PFSK-1 (cell line): ENCODE measurements at regions not wholly inside any gene's neighbourhood (a gene's known extent, or its start where the extent isn't known, plus 50 kb on each side); places are given as distances from the start of the nearest gene placed in this dataset.

Experiments
- FOXP2 ChIP-seq: optimal IDR thresholded peaks from 2 replicates; pipeline ENCODE3; 2011; ENCODE audit warnings: borderline replicate concordance, control low read depth, inconsistent platforms; ENCODE audit not compliant: insufficient read depth; ENCODE audit errors: extremely low read length, extremely low read depth
- POLR2AphosphoS5 ChIP-seq: IDR thresholded peaks from 2 replicates; pipeline ENCODE4 v1.6.1; 2012; ENCODE audit warnings: low read depth, mild to moderate bottlenecking, control low read depth, low read length, moderate library complexity
- SIN3A ChIP-seq: IDR thresholded peaks from 2 replicates; pipeline ENCODE4 v1.6.1; 2012; ENCODE audit warnings: mild to moderate bottlenecking, low read length, moderate library complexity, borderline replicate concordance; ENCODE audit not compliant: insufficient read depth
- TAF1 ChIP-seq: IDR thresholded peaks from 2 replicates; pipeline ENCODE4 v1.6.1; 2012; ENCODE audit warnings: low read length, control low read depth, borderline replicate concordance; ENCODE audit not compliant: insufficient read depth
- TF ChIP-seq, protein P1 (sequence below), 2 experiments: IDR thresholded peaks; 2 replicates each; pipeline versions ENCODE4 v1.6.1 to v1.8.0; 2011 to 2012; ENCODE audit warnings: low read depth in 2 of 2, low read length in 2 of 2, control low read depth in 1 of 2, inconsistent platforms in 1 of 2, mild to moderate bottlenecking in 1 of 2, moderate library complexity in 1 of 2; ENCODE audit not compliant: insufficient read depth in 1 of 2

DNA sequence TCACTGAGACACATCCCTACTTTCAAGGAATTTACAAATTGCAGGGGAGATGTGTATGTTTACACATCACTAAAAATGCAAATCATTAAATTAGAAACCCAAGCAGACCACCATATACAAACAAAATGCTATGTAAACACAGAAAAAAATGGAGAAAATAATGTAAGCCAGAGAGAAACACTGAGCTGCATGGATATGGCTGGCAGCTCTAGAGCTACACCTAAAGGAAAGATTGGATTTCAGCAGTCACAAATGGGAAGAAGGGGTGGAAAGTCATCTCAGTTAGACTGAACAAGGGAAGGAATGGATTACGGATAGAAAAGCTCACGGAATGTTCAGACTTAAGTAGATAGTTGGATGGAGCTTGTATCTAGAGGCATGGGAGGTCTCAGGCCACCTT is 186.3 kb downstream of the MOSPD2 start:
- TF ChIP-seq, protein P1, sequence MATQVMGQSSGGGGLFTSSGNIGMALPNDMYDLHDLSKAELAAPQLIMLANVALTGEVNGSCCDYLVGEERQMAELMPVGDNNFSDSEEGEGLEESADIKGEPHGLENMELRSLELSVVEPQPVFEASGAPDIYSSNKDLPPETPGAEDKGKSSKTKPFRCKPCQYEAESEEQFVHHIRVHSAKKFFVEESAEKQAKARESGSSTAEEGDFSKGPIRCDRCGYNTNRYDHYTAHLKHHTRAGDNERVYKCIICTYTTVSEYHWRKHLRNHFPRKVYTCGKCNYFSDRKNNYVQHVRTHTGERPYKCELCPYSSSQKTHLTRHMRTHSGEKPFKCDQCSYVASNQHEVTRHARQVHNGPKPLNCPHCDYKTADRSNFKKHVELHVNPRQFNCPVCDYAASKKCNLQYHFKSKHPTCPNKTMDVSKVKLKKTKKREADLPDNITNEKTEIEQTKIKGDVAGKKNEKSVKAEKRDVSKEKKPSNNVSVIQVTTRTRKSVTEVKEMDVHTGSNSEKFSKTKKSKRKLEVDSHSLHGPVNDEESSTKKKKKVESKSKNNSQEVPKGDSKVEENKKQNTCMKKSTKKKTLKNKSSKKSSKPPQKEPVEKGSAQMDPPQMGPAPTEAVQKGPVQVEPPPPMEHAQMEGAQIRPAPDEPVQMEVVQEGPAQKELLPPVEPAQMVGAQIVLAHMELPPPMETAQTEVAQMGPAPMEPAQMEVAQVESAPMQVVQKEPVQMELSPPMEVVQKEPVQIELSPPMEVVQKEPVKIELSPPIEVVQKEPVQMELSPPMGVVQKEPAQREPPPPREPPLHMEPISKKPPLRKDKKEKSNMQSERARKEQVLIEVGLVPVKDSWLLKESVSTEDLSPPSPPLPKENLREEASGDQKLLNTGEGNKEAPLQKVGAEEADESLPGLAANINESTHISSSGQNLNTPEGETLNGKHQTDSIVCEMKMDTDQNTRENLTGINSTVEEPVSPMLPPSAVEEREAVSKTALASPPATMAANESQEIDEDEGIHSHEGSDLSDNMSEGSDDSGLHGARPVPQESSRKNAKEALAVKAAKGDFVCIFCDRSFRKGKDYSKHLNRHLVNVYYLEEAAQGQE (IDR thresholded peaks at IDR 0.05; ENCODE audit: insufficient read depth in 1 of 2, low read depth in 2 of 2, low read length in 2 of 2) = no peak
- TF ChIP-seq FOXP2 = no peak
- TF ChIP-seq TAF1 = no peak
- TF ChIP-seq SIN3A = no peak
- TF ChIP-seq POLR2AphosphoS5 = no peak

DNA sequence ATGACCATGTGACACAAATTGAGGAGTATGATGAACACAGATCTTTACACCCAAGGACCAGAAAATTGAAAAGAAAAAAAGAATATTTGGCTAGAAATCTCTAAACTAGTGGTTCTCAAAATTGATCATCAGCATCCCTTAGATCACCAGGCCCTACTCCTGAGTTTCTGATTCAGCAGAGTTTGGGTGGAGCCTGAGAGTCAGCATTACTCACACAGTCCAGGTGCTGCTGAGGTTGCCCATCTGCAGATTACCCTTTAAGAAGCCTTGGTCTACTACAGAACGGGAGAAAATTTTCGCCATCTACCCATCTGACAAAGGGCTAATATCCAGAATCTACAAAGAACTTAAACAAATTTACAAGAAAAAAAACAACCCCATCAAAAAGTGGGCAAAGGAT is 182.8 kb downstream of the MOSPD2 start:
- no peak for TF ChIP-seq POLR2AphosphoS5
- TF ChIP-seq FOXP2 = no peak
- TF ChIP-seq SIN3A = no peak
- no peak for TF ChIP-seq TAF1
- TF ChIP-seq, protein P1 (IDR thresholded peaks at IDR 0.05; ENCODE audit: insufficient read depth in 1 of 2, low read depth in 2 of 2, low read length in 2 of 2) = no peak

DNA sequence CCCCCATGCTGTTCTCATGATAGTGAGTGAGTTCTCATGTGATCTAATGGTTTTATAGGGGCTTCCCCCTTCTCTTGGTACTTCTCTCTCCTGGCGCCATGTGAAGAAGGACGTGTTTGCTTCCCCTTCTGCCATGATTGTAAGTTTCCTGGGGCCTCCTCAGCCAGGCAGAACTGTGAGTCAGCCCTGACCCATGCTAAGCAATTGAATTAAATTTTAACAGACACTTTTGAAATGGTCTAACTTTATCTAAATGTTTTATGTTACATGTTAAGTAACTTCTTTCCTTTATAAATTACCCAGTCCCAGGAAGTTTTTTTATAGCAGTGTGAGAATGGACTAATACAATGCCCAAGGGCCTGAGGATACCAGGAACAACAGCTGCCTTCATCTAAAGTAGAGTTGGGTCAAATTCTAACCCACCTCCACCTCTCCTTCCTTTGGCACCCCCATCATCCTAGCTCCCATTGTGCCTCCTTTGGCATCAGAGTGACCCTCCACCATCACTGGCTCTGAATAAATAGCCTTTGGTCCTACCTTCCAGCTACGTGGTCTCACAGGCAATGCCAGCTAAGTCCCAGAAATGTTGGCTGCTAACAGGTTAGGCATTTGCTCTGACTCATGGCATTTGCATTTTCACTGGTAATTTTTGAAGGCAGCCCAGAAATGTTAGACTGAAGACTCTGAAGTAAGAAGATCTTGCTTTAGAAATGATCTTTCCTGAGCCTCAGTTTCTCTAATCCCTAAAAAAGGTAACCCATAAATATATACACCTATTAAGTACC is 182.1 kb downstream of the MOSPD2 start:
- TF ChIP-seq TAF1 (no peak), POLR2AphosphoS5 (no peak), SIN3A (no peak), FOXP2 (no peak)
- TF ChIP-seq, protein P1 (IDR thresholded peaks at IDR 0.05; ENCODE audit: insufficient read depth in 1 of 2, low read depth in 2 of 2, low read length in 2 of 2) = no peak

DNA sequence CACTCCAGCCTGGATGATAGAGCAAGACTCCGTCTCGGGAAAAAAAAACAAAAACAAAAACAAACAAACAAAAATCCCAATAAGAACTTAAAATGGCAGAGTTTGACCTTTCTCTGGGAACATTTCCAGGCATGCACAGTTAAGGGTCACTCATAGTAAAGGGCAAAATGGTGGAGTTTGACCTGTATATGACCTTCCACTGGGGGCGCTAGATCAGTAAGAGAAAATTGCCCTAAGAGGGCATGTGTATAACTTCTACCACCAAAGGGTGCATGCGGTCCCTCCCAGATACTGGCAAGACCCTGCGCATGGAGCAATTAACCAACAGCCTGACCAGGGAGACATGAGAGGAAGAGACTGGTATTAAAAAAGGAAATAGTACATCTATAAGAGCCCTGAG is 177.2 kb downstream of the MOSPD2 start:
- TF ChIP-seq FOXP2 (no peak), TAF1 (no peak), POLR2AphosphoS5 (no peak), SIN3A (no peak)
- TF ChIP-seq, protein P1 (IDR thresholded peaks at IDR 0.05; ENCODE audit: insufficient read depth in 1 of 2, low read depth in 2 of 2, low read length in 2 of 2) = no peak
